HepG2 (cell line): ENCODE measurements at regions not wholly inside any gene's neighbourhood (a gene's known extent, or its start where the extent isn't known, plus 50 kb on each side); places are given as distances from the start of the nearest gene placed in this dataset.
A peak's percentile ranks its signal among the peaks of the same experiment; 100 is the strongest.

Source experiments
- ARNTL ChIP-seq: sonication (generic); formaldehyde crosslinking; IDR thresholded peaks from 2 replicates; pipeline ENCODE4 v1.4.0; 2020; ENCODE audit warnings: mild to moderate bottlenecking, missing genetic modification reagents
- BHLHE40 ChIP-seq: IDR thresholded peaks from 2 replicates; pipeline ENCODE4 v1.6.1; 2011; ENCODE audit warnings: low read length, improper control_type of control experiment
- CEBPB ChIP-seq: IDR thresholded peaks from 2 replicates; pipeline ENCODE4 v1.6.1; 2011; ENCODE audit warnings: low read depth, low read length, improper control_type of control experiment, borderline replicate concordance
- MBNL3 ChIP-seq: fragments of 250-450 bp; sonication (Bioruptor Pico); conservative IDR thresholded peaks from 2 replicates; pipeline ENCODE4 v1.8.0; 2022; ENCODE audit warnings: mild to moderate bottlenecking, inconsistent platforms
- PHF20 ChIP-seq: sonication (generic); formaldehyde crosslinking; IDR thresholded peaks from 2 replicates; pipeline ENCODE4 v1.5.0; 2020; ENCODE audit warnings: mild to moderate bottlenecking, missing genetic modification reagents
- PHF5A ChIP-seq: IDR thresholded peaks from one replicate; pipeline ENCODE4 v1.6.1; 2018; ENCODE audit warnings: low read depth, missing genetic modification reagents; ENCODE audit not compliant: unreplicated experiment
- SALL1 ChIP-seq: sonication (generic); formaldehyde crosslinking; IDR thresholded peaks from 2 replicates; pipeline ENCODE4 v1.8.0; 2022; ENCODE audit warnings: mild to moderate bottlenecking, missing genetic modification reagents
- SOX6 ChIP-seq, 2 experiments: fragments of 450-650 bp in 1 of 2; sonication (generic) in 1 of 2; formaldehyde crosslinking in 1 of 2; IDR thresholded peaks; 2 replicates each; pipeline versions ENCODE4 v1.4.0 to v1.6.1; 2017 to 2020; ENCODE audit warnings: antibody characterized with exemption in 1 of 2, mild to moderate bottlenecking in 1 of 2, missing genetic modification reagents in 1 of 2
- TBL1XR1 ChIP-seq: fragments of 150-350 bp; IDR thresholded peaks from 2 replicates; pipeline ENCODE4 v1.6.1; 2014; ENCODE audit warnings: borderline replicate concordance, low read length; ENCODE audit not compliant: partially characterized antibody
- ZNF616 ChIP-seq: sonication (generic); formaldehyde crosslinking; IDR thresholded peaks from 2 replicates; pipeline ENCODE4 v1.5.0; 2020; ENCODE audit warnings: low read depth, mild to moderate bottlenecking, missing genetic modification reagents
- ZNF816 ChIP-seq: sonication (generic); formaldehyde crosslinking; IDR thresholded peaks from 2 replicates; pipeline ENCODE4 v1.8.0; 2022; ENCODE audit warnings: missing genetic modification reagents, mild to moderate bottlenecking, borderline replicate concordance
- TF ChIP-seq, protein P1 (sequence below): sonication (generic); formaldehyde crosslinking; IDR thresholded peaks from 2 replicates; pipeline ENCODE4 v1.4.0; 2020; ENCODE audit warnings: missing genetic modification reagents, borderline replicate concordance
- TF ChIP-seq, protein P2 (sequence below): sonication (generic); formaldehyde crosslinking; IDR thresholded peaks from 2 replicates; pipeline ENCODE4 v1.4.0; 2020; ENCODE audit warnings: mild to moderate bottlenecking, missing genetic modification reagents
- TF ChIP-seq, protein P3 (sequence below): sonication (generic); formaldehyde crosslinking; IDR thresholded peaks from 2 replicates; pipeline ENCODE4 v1.9.0; 2021; ENCODE audit warnings: missing genetic modification reagents, borderline replicate concordance
- TF ChIP-seq, protein P4 (sequence below): sonication (generic); formaldehyde crosslinking; IDR thresholded peaks from 2 replicates; pipeline ENCODE4 v1.4.0; 2020; ENCODE audit warnings: missing genetic modification reagents

DNA sequence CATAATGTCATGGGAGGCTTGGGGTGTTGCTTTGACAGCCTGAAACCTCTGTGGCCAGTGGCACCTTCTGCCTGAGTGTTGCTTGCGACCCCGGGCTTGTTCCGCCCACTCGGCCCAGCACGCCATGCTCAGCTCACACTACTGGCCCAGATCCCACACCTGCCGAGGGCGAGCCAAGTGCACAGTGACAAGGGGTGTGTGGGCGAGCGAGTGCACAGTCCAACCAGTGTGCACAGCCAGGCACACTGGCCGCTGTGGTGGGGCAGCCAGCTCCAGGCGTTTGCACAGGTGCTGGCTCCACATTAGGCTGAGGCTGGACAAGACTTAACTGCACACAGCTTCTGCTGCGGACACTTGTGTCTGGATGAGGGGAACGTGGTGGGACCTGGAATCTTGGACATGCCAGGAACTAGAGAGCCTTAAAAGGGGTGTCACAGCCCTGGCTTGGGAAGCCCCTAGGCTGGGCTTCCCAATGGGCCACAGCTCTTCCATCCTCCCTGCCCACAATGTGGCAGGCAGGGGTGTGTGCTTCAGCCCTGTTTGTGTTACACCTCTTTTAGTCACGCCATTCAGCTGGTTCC lies 609.2 kb upstream of the FOXG1 start (continued):
- TF ChIP-seq, protein P1, sequence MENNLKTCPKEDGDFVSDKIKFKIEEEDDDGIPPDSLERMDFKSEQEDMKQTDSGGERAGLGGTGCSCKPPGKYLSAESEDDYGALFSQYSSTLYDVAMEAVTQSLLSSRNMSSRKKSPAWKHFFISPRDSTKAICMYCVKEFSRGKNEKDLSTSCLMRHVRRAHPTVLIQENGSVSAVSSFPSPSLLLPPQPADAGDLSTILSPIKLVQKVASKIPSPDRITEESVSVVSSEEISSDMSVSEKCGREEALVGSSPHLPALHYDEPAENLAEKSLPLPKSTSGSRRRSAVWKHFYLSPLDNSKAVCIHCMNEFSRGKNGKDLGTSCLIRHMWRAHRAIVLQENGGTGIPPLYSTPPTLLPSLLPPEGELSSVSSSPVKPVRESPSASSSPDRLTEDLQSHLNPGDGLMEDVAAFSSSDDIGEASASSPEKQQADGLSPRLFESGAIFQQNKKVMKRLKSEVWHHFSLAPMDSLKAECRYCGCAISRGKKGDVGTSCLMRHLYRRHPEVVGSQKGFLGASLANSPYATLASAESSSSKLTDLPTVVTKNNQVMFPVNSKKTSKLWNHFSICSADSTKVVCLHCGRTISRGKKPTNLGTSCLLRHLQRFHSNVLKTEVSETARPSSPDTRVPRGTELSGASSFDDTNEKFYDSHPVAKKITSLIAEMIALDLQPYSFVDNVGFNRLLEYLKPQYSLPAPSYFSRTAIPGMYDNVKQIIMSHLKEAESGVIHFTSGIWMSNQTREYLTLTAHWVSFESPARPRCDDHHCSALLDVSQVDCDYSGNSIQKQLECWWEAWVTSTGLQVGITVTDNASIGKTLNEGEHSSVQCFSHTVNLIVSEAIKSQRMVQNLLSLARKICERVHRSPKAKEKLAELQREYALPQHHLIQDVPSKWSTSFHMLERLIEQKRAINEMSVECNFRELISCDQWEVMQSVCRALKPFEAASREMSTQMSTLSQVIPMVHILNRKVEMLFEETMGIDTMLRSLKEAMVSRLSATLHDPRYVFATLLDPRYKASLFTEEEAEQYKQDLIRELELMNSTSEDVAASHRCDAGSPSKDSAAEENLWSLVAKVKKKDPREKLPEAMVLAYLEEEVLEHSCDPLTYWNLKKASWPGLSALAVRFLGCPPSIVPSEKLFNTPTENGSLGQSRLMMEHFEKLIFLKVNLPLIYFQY = no peak
- TF ChIP-seq PHF5A (CRISPR knock-in tag) (no peak), SOX6 (IDR thresholded peaks at IDR 0.05) (no peak), SOX6 (CRISPR knock-in tag; IDR thresholded peaks at IDR 0.05) (no peak), PHF20 (no peak), CEBPB (no peak), MBNL3 (CRISPR knock-in tag) (no peak), ZNF816 (CRISPR knock-in tag) (no peak), ARNTL (CRISPR knock-in tag) (no peak), TBL1XR1 (no peak), BHLHE40 (no peak), SALL1 (CRISPR knock-in tag) (peak; percentile 23; the same call in 1 of the 2 replicates), ZNF616 (no peak)
- TF ChIP-seq, protein P2, sequence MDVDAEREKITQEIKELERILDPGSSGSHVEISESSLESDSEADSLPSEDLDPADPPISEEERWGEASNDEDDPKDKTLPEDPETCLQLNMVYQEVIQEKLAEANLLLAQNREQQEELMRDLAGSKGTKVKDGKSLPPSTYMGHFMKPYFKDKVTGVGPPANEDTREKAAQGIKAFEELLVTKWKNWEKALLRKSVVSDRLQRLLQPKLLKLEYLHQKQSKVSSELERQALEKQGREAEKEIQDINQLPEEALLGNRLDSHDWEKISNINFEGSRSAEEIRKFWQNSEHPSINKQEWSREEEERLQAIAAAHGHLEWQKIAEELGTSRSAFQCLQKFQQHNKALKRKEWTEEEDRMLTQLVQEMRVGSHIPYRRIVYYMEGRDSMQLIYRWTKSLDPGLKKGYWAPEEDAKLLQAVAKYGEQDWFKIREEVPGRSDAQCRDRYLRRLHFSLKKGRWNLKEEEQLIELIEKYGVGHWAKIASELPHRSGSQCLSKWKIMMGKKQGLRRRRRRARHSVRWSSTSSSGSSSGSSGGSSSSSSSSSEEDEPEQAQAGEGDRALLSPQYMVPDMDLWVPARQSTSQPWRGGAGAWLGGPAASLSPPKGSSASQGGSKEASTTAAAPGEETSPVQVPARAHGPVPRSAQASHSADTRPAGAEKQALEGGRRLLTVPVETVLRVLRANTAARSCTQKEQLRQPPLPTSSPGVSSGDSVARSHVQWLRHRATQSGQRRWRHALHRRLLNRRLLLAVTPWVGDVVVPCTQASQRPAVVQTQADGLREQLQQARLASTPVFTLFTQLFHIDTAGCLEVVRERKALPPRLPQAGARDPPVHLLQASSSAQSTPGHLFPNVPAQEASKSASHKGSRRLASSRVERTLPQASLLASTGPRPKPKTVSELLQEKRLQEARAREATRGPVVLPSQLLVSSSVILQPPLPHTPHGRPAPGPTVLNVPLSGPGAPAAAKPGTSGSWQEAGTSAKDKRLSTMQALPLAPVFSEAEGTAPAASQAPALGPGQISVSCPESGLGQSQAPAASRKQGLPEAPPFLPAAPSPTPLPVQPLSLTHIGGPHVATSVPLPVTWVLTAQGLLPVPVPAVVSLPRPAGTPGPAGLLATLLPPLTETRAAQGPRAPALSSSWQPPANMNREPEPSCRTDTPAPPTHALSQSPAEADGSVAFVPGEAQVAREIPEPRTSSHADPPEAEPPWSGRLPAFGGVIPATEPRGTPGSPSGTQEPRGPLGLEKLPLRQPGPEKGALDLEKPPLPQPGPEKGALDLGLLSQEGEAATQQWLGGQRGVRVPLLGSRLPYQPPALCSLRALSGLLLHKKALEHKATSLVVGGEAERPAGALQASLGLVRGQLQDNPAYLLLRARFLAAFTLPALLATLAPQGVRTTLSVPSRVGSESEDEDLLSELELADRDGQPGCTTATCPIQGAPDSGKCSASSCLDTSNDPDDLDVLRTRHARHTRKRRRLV (CRISPR knock-in tag) = no peak
- TF ChIP-seq, protein P3, sequence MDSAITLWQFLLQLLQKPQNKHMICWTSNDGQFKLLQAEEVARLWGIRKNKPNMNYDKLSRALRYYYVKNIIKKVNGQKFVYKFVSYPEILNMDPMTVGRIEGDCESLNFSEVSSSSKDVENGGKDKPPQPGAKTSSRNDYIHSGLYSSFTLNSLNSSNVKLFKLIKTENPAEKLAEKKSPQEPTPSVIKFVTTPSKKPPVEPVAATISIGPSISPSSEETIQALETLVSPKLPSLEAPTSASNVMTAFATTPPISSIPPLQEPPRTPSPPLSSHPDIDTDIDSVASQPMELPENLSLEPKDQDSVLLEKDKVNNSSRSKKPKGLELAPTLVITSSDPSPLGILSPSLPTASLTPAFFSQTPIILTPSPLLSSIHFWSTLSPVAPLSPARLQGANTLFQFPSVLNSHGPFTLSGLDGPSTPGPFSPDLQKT (CRISPR knock-in tag) = no peak
- TF ChIP-seq, protein P4, sequence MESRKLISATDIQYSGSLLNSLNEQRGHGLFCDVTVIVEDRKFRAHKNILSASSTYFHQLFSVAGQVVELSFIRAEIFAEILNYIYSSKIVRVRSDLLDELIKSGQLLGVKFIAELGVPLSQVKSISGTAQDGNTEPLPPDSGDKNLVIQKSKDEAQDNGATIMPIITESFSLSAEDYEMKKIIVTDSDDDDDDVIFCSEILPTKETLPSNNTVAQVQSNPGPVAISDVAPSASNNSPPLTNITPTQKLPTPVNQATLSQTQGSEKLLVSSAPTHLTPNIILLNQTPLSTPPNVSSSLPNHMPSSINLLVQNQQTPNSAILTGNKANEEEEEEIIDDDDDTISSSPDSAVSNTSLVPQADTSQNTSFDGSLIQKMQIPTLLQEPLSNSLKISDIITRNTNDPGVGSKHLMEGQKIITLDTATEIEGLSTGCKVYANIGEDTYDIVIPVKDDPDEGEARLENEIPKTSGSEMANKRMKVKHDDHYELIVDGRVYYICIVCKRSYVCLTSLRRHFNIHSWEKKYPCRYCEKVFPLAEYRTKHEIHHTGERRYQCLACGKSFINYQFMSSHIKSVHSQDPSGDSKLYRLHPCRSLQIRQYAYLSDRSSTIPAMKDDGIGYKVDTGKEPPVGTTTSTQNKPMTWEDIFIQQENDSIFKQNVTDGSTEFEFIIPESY (CRISPR knock-in tag) = no peak
